ENCODE measurements at regions not wholly inside any gene's neighbourhood (a gene's known extent, or its start where the extent isn't known, plus 50 kb on each side); places are given as distances from the start of the nearest gene placed in this dataset.

DNA sequence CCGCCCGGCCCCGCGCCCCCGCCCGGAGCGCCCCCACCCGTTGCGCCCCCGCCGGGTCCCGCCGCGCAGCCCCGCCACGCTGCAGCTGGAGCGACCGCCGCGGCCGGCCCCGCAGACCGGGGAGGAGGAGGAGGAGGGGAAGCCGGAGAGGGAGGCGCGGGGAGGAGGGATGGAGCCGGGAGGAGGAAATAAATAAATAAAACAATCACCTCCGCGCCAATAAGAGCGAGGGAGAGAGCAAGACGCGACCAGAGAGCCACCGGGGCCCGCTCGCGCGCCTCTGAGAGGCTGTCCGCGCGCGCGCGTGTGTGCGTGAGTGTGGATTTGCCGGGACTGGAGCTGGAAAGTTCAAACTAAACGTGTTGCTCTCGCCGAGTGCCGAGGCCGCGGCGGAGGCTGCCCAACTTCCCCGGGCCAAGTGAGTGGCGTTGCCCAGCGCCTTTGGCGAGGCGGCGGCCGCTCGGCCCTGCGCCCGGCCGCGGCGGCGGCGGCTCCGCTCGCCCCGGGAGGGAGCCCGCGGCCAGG is 2184.4 kb upstream of the TENM3 start:
- TF ChIP-seq POLR2A (IDR thresholded peaks at IDR 0.05; ENCODE audit: low read length) (no peak), GATA1 (IDR thresholded peaks at IDR 0.05; ENCODE audit: low read depth, low read length) (no peak)
- DNase-seq = no peak

DNA sequence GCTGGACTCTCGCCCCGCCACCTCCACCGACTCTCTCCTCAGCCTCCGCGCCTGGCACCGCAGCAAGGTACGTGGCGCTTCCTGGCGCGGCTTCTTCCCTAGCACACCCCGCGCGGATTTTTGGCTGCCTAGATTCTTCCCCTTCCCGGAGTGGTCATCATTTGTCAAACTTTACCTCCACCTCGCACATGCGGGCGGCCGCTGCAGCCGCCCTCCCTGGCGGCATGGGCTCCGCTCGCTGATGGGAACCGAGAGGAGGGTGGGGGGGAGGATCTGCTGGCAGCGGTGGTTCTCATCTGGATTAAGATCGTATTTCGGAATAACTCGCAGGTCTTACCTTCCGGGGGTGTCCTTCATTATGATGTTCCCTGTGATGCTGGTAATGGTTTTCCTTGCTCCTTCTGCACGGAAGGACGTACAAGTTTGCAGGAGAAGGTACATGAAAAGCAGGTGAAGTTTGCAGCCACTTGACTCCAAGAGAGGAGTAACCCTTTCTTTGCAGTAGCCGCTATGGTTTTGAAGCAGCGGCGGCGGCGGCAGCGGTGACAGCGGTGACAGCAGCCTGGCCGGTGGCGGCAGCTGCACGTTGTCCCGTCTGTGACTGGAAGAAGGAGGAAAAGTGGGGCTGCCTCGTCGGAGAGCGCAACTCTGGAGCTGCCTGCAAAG is 2183.9 kb upstream of the TENM3 start:
- TF ChIP-seq POLR2A (IDR thresholded peaks at IDR 0.05; ENCODE audit: low read length) = no peak
- no peak for TF ChIP-seq GATA1 (IDR thresholded peaks at IDR 0.05; ENCODE audit: low read depth, low read length)
- no peak for DNase-seq

DNA sequence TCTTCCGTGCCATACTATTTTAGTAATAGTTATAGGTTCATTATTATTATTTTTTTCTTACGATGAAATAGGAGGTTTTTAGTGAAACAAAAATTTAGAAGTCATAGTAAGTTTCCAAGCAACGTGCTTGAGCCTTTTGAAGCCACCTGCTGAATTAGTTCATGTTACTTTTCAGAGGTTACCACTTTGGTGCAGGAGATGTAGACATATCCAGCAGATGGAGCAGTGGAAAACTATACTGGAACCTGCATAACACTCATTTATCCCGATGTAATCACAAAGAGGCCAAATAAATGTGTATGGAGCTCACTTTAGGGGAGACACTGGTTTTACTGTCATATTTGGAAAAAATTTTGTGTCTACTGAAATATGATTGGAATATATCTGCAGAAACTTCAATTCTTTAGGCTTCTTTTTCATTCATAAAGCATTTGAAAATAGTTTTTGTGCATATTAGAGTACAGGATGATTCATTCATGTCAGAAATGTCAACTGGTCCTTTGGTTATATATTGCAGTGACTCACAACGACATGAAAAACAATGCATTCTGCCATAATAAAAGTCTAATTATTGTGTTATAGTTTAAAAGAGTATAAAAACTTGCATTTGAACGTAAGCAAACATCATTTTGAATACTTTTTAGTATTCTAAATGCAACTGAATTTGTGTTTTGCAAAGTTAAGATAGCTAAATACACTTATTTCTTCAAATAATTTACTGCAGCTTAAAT is 2182.9 kb upstream of the TENM3 start:
- no peak for TF ChIP-seq POLR2A (IDR thresholded peaks at IDR 0.05; ENCODE audit: low read length)
- no peak for DNase-seq

DNA sequence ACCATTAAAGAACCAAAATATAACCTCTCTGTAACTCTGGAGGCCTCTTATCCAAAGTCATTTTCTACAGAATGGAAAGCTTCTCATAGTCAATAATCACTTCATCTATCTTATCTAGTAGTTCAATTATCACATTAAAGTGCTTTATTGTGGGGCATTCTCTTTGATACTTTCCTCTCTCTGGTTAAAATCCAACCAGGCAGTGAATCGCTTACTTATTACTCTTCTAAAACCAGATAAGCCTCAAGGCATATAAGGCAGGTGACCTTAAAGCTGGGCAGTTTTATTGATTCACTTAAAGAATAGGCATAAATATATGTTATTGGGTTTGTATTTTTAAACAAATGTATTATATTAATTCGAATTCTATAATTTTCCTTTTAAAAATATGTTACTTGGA is 2162.1 kb upstream of the TENM3 start:
- TF ChIP-seq POLR2A (IDR thresholded peaks at IDR 0.05; ENCODE audit: low read length) = no peak
- TF ChIP-seq GATA1 (IDR thresholded peaks at IDR 0.05; ENCODE audit: low read depth, low read length) = no peak
- no peak for DNase-seq

DNA sequence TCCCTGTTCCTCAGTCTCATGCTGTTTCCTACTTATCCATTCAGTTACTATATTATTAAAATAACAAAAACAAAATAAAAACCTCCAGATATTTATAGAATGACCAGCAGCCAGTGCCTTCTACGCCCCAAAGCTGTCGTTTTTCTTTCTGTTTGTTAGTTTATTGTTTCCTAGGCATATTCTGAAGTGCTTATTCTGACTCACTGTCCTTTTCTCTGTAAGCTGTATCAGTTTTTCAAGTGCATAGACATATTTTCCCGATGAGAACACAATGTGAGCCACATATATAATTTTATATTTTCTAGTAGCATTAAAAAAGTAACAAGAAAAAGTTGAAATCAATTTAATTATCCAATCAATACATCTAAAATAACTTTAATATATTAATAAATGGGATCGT is 2158.6 kb upstream of the TENM3 start:
- DNase-seq = no peak
- no peak for TF ChIP-seq POLR2A (IDR thresholded peaks at IDR 0.05; ENCODE audit: low read length)
- no peak for TF ChIP-seq GATA1 (IDR thresholded peaks at IDR 0.05; ENCODE audit: low read depth, low read length)

DNA sequence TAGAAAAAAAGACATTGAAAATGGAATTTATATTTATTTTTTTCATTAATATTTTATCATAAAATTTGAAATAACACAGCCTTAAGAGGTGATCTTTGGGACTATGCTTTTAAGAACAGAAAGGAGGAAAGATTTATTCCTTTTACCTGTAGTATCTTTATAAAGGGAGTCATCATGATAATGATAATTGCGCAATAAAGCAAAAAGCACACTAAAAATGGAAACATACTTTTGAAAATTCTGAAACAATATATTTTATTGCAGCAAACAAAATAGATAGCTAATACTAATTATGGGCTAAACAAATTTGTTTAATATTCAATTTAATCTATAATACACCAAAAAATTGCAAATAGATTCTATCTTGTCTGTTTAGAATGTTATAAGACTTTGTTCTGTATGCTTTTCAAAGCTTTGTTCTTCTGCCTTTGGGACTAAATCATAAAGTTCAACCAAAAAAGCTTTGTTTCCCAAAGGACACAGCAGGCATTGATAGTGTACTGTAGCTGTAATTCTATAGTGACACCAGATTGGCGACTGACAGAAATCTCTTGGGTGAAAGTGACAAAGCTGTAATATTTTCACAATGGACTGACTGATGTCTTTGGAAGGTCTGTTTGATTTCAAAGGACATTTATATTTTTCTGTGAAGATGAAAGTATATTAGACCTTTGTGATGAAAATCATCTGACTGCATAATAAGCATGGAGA is 2156.6 kb upstream of the TENM3 start:
- DNase-seq = no peak
- no peak for TF ChIP-seq POLR2A (IDR thresholded peaks at IDR 0.05; ENCODE audit: low read length)
- no peak for TF ChIP-seq GATA1 (IDR thresholded peaks at IDR 0.05; ENCODE audit: low read depth, low read length)

DNA sequence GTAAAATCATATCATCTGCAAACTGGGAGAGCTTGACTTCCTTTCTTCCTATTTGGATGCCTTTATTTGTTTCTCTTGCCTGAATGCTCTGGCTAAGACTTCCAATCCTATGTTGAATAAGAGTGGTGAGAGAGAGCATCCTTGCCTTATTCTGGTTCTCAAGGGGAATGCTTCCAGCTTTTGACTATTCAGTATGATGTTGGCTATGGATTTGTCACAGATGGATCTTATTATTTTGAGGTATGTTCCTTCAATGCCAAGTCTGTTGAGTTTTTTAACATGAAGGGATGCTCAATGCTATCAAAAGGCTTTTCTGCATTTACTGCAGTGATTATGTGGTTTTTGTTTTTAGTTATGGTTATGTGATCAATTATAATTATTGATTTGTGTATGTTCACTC is 2144.6 kb upstream of the TENM3 start:
- DNase-seq = no peak
- TF ChIP-seq GATA1 (IDR thresholded peaks at IDR 0.05; ENCODE audit: low read depth, low read length) (no peak), POLR2A (IDR thresholded peaks at IDR 0.05; ENCODE audit: low read length) (no peak)

DNA sequence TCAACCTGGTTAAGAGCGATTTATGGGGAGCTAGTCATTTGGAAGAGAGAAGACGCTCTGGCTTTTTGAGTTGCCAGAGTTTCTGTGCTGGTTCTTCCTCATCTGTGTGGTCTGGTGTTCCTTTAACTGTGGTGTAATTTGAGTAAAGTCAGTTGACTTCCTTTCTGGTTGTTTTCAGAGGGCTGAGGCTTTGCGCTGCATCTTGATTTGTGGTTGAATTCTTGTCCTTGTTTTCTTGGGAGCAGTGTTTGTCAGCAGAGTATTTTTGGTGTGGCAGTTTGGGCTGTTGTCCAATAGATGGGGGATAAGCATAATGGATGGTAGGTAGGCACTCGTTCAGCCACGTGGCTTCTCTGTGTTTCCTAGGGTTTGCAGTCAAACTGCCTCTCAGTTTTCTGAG is 2143.2 kb upstream of the TENM3 start:
- DNase-seq = no peak
- TF ChIP-seq GATA1 (IDR thresholded peaks at IDR 0.05; ENCODE audit: low read depth, low read length) (no peak), POLR2A (IDR thresholded peaks at IDR 0.05; ENCODE audit: low read length) (no peak)

DNA sequence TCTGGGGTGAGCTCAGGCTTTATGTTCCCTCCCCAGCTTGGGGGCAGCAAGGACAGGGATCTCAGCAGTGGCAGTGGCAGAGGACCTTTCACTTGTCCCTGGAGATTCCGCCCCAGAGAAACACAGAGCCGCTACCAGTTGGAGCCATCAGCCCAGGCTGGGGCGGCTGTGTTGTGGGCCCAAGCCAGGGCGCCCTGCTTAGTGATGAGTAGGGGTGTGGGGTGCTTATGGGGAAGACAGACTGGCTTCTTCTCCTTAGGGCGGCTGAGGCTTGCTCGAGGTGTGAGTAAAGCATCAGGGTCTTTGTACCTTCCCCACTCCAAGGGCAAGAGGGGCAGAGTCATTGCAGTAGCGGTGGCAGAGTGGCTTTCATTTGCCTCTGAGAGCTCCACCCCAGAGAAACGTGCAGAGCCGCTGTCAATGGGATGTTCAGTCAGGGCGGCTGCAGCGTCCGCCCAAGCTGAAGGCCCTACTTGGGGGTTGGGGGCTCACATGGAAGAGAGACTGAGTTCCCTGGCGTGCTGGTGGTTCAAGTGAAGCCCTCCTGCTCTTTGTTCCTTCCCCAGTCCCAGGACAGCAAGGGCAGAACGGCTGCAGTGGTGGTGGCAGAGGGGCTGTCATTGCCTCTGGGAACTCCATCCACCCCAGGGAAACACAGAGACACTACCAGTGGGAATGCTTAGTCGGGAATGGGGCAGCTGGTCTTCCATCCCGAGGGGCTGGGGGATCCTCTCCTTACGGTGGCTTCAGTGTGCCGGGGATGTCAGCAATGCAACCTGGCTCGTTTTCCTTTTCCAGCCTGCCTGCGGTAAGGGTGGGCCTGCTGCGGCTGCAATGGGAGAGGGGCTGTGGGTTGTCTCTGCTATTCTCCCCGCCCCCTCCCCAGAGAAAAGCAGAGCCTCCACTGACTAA is 2142.5 kb upstream of the TENM3 start:
- no peak for DNase-seq

DNA sequence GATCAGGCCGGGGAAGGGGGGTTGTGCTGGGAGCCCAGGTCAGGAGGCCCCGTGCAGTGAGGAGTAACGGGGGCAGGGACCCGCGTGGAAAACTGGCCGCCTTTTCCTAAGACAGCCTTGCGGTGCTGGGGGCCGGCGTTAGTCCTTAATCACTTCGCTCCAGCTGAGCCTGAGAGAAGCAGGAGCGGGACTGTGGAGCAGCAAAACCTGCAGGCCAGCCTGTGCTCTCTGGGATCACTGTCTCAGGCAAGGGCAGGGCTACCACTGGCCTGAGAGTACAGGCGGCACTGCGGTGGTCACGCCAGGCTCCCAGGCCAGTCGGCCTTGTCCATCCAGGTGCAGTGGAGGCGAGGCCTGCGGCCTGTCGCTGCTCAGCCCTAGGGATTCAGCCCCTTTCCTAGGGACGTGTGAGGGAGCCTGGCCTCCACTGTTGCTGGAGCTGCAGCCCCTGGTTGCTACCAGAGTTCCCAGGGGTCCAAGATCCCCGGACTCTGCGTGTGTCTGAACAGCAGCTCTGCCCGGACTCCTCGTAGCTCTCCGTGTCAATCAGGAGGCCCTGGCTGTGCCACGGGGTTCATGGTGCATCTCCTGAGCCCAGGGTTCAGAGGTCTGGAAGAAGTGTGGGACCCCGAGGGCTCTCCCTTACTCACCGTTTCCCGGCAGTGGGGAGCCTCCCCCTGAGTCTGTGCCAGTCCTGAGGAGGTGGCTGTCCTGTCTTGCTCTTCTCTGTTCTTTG is 2141.7 kb upstream of the TENM3 start:
- no peak for DNase-seq
- TF ChIP-seq GATA1 (IDR thresholded peaks at IDR 0.05; ENCODE audit: low read depth, low read length) = no peak
- no peak for TF ChIP-seq POLR2A (IDR thresholded peaks at IDR 0.05; ENCODE audit: low read length)

More for the DNA sequence above, 2142.5 kb upstream of the TENM3 start:
- TF ChIP-seq POLR2A (IDR thresholded peaks at IDR 0.05; ENCODE audit: low read length) = no peak
- TF ChIP-seq GATA1 (IDR thresholded peaks at IDR 0.05; ENCODE audit: low read depth, low read length) = no peak

DNA sequence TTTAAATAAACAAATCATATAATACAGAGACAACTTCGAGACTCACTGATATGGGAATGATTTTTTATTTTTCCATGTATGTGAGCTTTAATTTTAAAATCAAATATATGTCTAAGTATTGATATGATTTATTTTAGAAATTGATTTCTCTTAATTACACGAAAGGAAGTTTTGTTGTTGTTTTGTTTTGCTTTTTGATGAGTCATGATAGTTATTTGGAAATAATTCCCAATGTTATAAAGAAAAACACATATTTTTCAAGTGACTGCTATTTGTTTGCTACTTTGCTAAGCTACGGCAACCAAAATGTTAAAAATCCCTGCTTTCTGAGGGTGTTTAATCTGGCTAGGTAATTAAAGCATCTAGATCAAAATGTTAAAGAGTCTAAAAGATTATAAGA is 2139.4 kb upstream of the TENM3 start:
- TF ChIP-seq GATA1 (IDR thresholded peaks at IDR 0.05; ENCODE audit: low read depth, low read length) = no peak
- no peak for TF ChIP-seq POLR2A (IDR thresholded peaks at IDR 0.05; ENCODE audit: low read length)
- no peak for DNase-seq

DNA sequence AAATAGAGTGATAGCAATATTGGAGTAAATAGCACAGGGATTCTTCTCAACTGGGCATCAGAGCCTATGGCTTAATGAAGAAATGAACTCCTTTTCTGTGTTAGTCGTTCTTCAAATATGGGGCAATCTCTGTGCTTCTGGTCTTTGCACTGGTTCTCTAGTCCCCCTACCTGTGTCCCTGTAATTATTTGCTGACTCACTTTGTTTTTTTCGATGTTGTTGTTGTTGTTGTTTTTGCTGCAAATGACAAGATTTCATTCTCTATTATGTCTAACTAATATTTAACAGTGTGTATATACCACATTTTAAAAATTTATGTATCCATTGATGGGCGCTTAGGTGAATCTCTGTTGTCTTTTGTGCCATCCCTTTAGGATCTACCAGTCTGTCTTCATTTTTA is 2137.8 kb upstream of the TENM3 start:
- TF ChIP-seq POLR2A (IDR thresholded peaks at IDR 0.05; ENCODE audit: low read length) (no peak), GATA1 (IDR thresholded peaks at IDR 0.05; ENCODE audit: low read depth, low read length) (no peak)
- DNase-seq = no peak

DNA sequence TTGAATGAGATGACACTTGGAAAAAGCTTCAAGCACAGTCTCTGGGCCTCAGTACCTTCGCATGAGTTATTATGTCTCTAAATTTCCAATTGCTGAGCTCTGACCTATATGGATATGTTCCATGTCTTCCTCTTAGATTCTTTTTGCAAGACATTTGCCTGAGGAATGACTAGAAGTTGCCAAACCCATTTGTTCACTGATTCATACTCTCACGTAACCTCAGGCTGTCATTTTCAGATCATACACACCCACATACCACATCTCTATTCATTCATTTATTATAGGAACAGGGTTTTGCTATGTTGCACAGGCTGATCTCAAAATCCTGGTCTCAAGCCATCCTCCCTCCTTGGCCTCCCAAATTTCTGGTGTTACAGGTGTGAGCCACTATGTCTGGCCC is 2137.1 kb upstream of the TENM3 start:
- TF ChIP-seq GATA1 (IDR thresholded peaks at IDR 0.05; ENCODE audit: low read depth, low read length) (no peak), POLR2A (IDR thresholded peaks at IDR 0.05; ENCODE audit: low read length) (no peak)
- DNase-seq = no peak

Measured in erythroblast (primary cell).